ENCODE measurements at regions not wholly inside any gene's neighbourhood (a gene's known extent, or its start where the extent isn't known, plus 50 kb on each side); places are given as distances from the start of the nearest gene placed in this dataset.

- TF ChIP-seq CTCF (conservative IDR thresholded peaks at IDR 0.05; ENCODE audit: low read depth, low read length) = no peak
- TF ChIP-seq EZH2phosphoT487 (IDR thresholded peaks at IDR 0.05; ENCODE audit: borderline replicate concordance, low read length) = no peak
- no peak for TF ChIP-seq EZH2 (IDR thresholded peaks at IDR 0.05; ENCODE audit: low read length, unreplicated experiment)
These were observed 401.5 kb downstream of the PPP3CA start for GRCh38 chr4:100945789-100946188.
